SK-N-SH treated with all-trans-retinoic acid at 6 μM for 48 hours (cell line): ENCODE measurements at regions not wholly inside any gene's neighbourhood (a gene's known extent, or its start where the extent isn't known, plus 50 kb on each side); places are given as distances from the start of the nearest gene placed in this dataset.

Experiments
- GLIS3 ChIP-seq: fragments of 250-450 bp; sonication (Bioruptor Pico); IDR thresholded peaks from 2 replicates; pipeline ENCODE4 v1.5.0; 2020; ENCODE audit warnings: mild to moderate bottlenecking, moderate library complexity
- POU6F1 ChIP-seq: fragments of 250-450 bp; sonication (Bioruptor Pico); IDR thresholded peaks from 2 replicates; pipeline ENCODE4 v1.8.0; 2021; ENCODE audit warnings: low read depth, mild to moderate bottlenecking, moderate library complexity, borderline replicate concordance
- RARB ChIP-seq: fragments of 250-450 bp; sonication (Bioruptor Pico); IDR thresholded peaks from 2 replicates; pipeline ENCODE4 v1.8.0; 2021; ENCODE audit warnings: mild to moderate bottlenecking, moderate library complexity
- ZNF565 ChIP-seq: fragments of 450-650 bp; formaldehyde crosslinking; conservative IDR thresholded peaks from 2 replicates; pipeline ENCODE4 v1.5.0; 2020; ENCODE audit warnings: low read depth, mild to moderate bottlenecking, moderate library complexity

DNA sequence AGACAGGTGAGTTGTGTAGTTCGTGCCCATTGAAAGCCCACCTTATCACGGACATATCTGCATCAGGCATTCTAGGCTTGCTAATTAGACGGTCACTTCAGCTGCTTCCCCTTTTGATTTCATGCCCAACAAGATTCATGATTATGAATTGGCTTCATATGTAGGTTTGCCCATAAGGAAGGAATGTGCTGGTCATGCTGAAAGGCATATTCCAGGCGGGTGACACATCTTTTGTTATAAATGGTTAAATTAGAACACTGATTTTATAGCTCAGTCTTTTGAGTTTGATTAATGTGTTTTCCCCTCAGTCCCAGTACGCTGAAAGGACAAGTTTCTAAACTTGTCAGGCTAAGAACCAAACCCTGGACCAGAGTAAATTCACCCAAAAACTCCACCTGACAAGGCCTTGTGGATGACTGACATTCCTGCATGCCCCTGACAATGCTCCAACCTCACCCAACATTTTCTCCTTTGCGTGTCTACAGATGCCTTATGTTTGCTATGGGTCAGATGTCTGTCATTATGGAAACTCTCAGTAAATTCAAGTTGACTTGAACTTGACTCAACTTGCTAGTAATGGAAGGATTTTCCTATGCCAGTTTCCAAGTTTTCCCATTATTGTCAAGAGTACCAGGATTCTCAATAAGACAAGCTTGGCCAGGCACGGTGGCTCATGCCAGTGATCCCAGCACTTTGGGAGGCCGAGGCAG is 421.9 kb downstream of the PMP22 start:
- TF ChIP-seq POU6F1: no peak
- TF ChIP-seq ZNF565 (CRISPR knock-in tag): no peak
- no peak for TF ChIP-seq RARB (CRISPR knock-in tag)
- no peak for TF ChIP-seq GLIS3
